Psoas muscle (tissue), 7 donors: ENCODE measurements at regions not wholly inside any gene's neighbourhood (a gene's known extent, or its start where the extent isn't known, plus 50 kb on each side); places are given as distances from the start of the nearest gene placed in this dataset.
A peak's percentile ranks its signal among the peaks of the same experiment; 100 is the strongest.

Experiments
- ATAC-seq, 4 donors: fragments of 200-7000 bp; cut with Tn5 transposase; one replicate each; pipeline ENCODE4 v1.9.1; 2020; ENCODE audit warnings: moderate library complexity in 3 of 4, mild to moderate bottlenecking in 2 of 4
- DNase-seq, 2 donors: peaks; one replicate each; pipeline ENCODE4 v3.0.0-alpha.2; 2020
- H3K27ac ChIP-seq: fragments of 200-600 bp; one replicate; pipeline ENCODE4 v1.8.0; 2022
- H3K27me3 ChIP-seq, 3 donors: fragments of 200-600 bp in 1 of 3; one replicate each; pipeline versions ENCODE4 v1.6.1 to v1.8.0; 2013 to 2022; ENCODE audit warnings: low read length in 2 of 3, mild to moderate bottlenecking in 2 of 3, moderate library complexity in 1 of 3; ENCODE audit not compliant: insufficient read depth in 3 of 3
- H3K36me3 ChIP-seq, 2 donors: fragments of 200-600 bp in 1 of 2; one replicate each; pipeline versions ENCODE4 v1.6.1 to v1.8.0; 2013 to 2022; ENCODE audit warnings: low read depth in 1 of 2, mild to moderate bottlenecking in 1 of 2, moderate library complexity in 1 of 2; ENCODE audit not compliant: insufficient read depth in 1 of 2
- H3K4me1 ChIP-seq: fragments of 200-600 bp; one replicate; pipeline ENCODE4 v1.8.0; 2022
- H3K4me3 ChIP-seq: fragments of 200-600 bp; one replicate; pipeline ENCODE4 v1.8.0; 2022; ENCODE audit warnings: mild to moderate bottlenecking
- H3K9me3 ChIP-seq: fragments of 200-600 bp; one replicate; pipeline ENCODE4 v1.8.0; 2022
- CTCF ChIP-seq: fragments of 200-600 bp; IDR thresholded peaks from one replicate; pipeline ENCODE4 v1.8.0; 2022; ENCODE audit warnings: antibody characterized with exemption
- WGBS, 3 donors: extraction: QIAGEN DNeasy Blood & Tissue Kit; methylation state at CpG; one replicate each; pipeline versions ENCODE4 v1.1.6 to v1.1.7; 2013; 5-methylcytosine and 5-hydroxymethylcytosine counted together
- intact Hi-C, 2 donors: fragments of 100-400 bp; cut with DNase I; formaldehyde crosslinking; loops; one replicate each; pipeline versions ENCODE4 v1.11.0 to v1.14.2; 2022
- donor health status: healthy with polysubstance abuse.
- donor health status: DM: no; HTN: no; CAD: no; lungs with moderate emphysema.
- donor health status: Bipolar disorder and iron deficiency.
- donor health status: healthy.
- donor health status: DM: yes; HTN: yes; CAD: no.
- donor health status: DM: no; HTN: no; CAD: no.
- donor health status: DM: yes; HTN: yes; CAD: no.

- no peaks in the 10 kb centered on the region for H3K36me3 ChIP-seq
- no peaks in the 10 kb centered on the region for H3K4me1 ChIP-seq
- no peak for ATAC-seq
- no peak overlapping the region for H3K27ac ChIP-seq
- H3K27me3 ChIP-seq: no peaks in the 10 kb centered on the region
- TF ChIP-seq CTCF: no peak
- H3K4me3 ChIP-seq: no peak overlapping the region
- intact Hi-C loops: no loop called here
- no peaks in the 10 kb centered on the region for H3K9me3 ChIP-seq
- WGBS, 3 donors: 90 to 100% (median 91%) methylated on average over 1 of the region's 1 CpG
- no peak for DNase-seq
These were observed 232.6 kb upstream of the ZBED5 start for GRCh38 chr11:11090495-11090894.

DNA sequence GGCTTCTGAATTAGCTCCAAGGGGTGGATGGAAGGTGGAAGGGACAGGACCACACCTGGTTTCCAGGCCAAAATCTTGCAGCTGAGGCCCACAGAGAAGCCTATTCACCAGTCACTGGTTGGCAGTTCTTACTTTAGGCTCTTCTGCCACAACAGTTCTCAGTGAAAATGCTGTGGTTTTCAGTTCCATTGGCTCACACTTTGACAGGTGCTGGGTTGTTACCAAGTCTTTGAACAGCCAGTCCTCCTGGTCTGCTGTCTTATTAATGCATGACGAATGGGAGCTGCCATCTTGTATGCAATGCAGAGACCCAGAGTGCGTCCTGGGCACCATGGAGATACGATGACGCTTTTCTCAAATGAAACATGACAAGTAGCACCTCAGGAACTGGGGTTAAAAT lies 232.0 kb upstream of the ZBED5 start:
- H3K4me1 ChIP-seq: no peaks in the 10 kb centered on the region
- H3K4me3 ChIP-seq: no peak overlapping the region
- H3K9me3 ChIP-seq: no peaks in the 10 kb centered on the region
- ATAC-seq: no peak
- no peak for TF ChIP-seq CTCF
- no peak overlapping the region for H3K27ac ChIP-seq
- H3K36me3 ChIP-seq: no peaks in the 10 kb centered on the region
- 90 to 95% (median 93%) methylated on average over 4 of the region's 4 CpGs for WGBS, 3 donors
- DNase-seq: no peak
- no peaks in the 10 kb centered on the region for H3K27me3 ChIP-seq
- intact Hi-C loops: no loop called here

GRCh38 chr11:11086979-11087378 lies 229.1 kb upstream of the ZBED5 start:
- intact Hi-C loops: no loop called here
- no peaks in the 10 kb centered on the region for H3K9me3 ChIP-seq
- TF ChIP-seq CTCF: no peak
- WGBS, 3 donors: 96 to 98% (median 96%) methylated on average over 2 of the region's 2 CpGs
- DNase-seq (no peak), ATAC-seq (no peak)
- no peaks in the 10 kb centered on the region for H3K27me3 ChIP-seq
- H3K27ac ChIP-seq: no peak overlapping the region
- H3K4me3 ChIP-seq: no peak overlapping the region
- no peaks in the 10 kb centered on the region for H3K36me3 ChIP-seq
- peaks cover 15% of the 10 kb centered on the region for H3K4me1 ChIP-seq

GRCh38 chr11:11085580-11085979 lies 227.7 kb upstream of the ZBED5 start:
- DNase-seq: no peak
- Histone ChIP-seq H3K27ac (no peak overlapping the region), H3K4me3 (no peak overlapping the region), H3K9me3 (no peaks in the 10 kb centered on the region), H3K36me3 (no peaks in the 10 kb centered on the region), H3K4me1 (peaks cover 29% of the 10 kb centered on the region), H3K27me3 (no peaks in the 10 kb centered on the region)
- no peak for TF ChIP-seq CTCF
- no peak for ATAC-seq
- intact Hi-C loops: no loop called here

GRCh38 chr11:11084337-11084736 lies 226.5 kb upstream of the ZBED5 start:
- Histone ChIP-seq H3K27me3 (no peaks in the 10 kb centered on the region), H3K27ac (no peak overlapping the region), H3K36me3 (no peaks in the 10 kb centered on the region), H3K9me3 (no peaks in the 10 kb centered on the region), H3K4me3 (no peak overlapping the region), H3K4me1 (peaks cover 38% of the 10 kb centered on the region)
- intact Hi-C loops: loop anchor here in 1 of 2 donors (5.0 kb wide), 1 partner anchor 58 kb away; no protein-coding TSS in a partner anchor
- DNase-seq: no peak
- peak; percentile 60 to 72 (median 63) for ATAC-seq
- TF ChIP-seq CTCF: no peak
- 91 to 98% (median 96%) methylated on average over 1 of the region's 1 CpG for WGBS, 3 donors
